GM12878 (cell line): ENCODE measurements at regions not wholly inside any gene's neighbourhood (a gene's known extent, or its start where the extent isn't known, plus 50 kb on each side); places are given as distances from the start of the nearest gene placed in this dataset.

Source experiments
- ATAC-seq: fragments of 200-7000 bp; cut with Tn5 transposase; 3 replicates; pipeline ENCODE4 v1.9.1; 2020; ENCODE audit warnings: mild to moderate bottlenecking, moderate library complexity
- BruUV-seq: library from RNA; stranded (reverse); fragments of 400-500 nt; replicated peaks from 2 replicates; lab custom pipeline; 2021; lab: Mats Ljungman, UMichigan
- CTCF ChIA-PET: fragments of 300-600 bp; sonication (Branson Sonifier 250); formaldehyde crosslinking; extraction: SDS; loops from one replicate; lab custom pipeline; 2021; ENCODE audit warnings: inconsistent platforms; lab: Yijun Ruan, JAX
- POLR2A ChIA-PET: fragments of 350-600 bp; formaldehyde crosslinking; extraction: SDS; loops from one replicate; lab custom pipeline; 2021; ENCODE audit warnings: inconsistent platforms; lab: Charles Lee
- RAD21 ChIA-PET: fragments of 300-600 bp; sonication (Branson Sonifier 250); formaldehyde crosslinking; loops from one replicate; lab custom pipeline; 2023; ENCODE audit warnings: antibody characterized with exemption; ENCODE audit not compliant: unreplicated experiment; lab: Charles Lee
- SMC1A ChIA-PET: fragments of 300-600 bp; sonication (Branson Sonifier 250); formaldehyde crosslinking; loops from one replicate; lab custom pipeline; 2023; ENCODE audit not compliant: unreplicated experiment, uncharacterized antibody; lab: Charles Lee
- DNase-seq: peaks from one replicate; pipeline ENCODE4 v3.0.0-alpha.2; 2011; ENCODE audit warnings: low read depth, low spot score
- FAIRE-seq: peaks from 3 replicates; lab custom pipeline; 2011; peaks lifted over from hg19 to GRCh38; lab: Jason Lieb, UNC
- H2AFZ ChIP-seq: 2 replicates; pipeline ENCODE4 v1.6.0; 2011; ENCODE audit warnings: low read depth, low read length, control low read depth; ENCODE audit not compliant: control insufficient read depth
- H3K27ac ChIP-seq: 2 replicates; pipeline ENCODE4 v1.5.1; 2011; ENCODE audit warnings: control low read depth; ENCODE audit not compliant: control insufficient read depth, insufficient read depth
- H3K27me3 ChIP-seq, 2 experiments: replicated peaks in 1 of 2; 2 replicates each; pipeline versions ENCODE4 v1.6.0 to v1.6.1; 2011; ENCODE audit warnings: low read length in 1 of 2; ENCODE audit not compliant: control insufficient read depth in 2 of 2, insufficient read depth in 2 of 2
- H3K36me3 ChIP-seq, 2 experiments: 2 replicates each; pipeline ENCODE4 v1.5.1; 2011; ENCODE audit warnings: low read length in 1 of 2; ENCODE audit not compliant: control insufficient read depth in 2 of 2, insufficient read depth in 2 of 2
- H3K4me1 ChIP-seq: 2 replicates; pipeline ENCODE4 v1.6.1; 2011; ENCODE audit warnings: mild to moderate bottlenecking, low read length, moderate library complexity, mixed read lengths; ENCODE audit not compliant: control insufficient read depth, insufficient read depth
- H3K4me2 ChIP-seq: 2 replicates; pipeline ENCODE4 v1.6.0; 2011; ENCODE audit warnings: control low read depth; ENCODE audit not compliant: control insufficient read depth, insufficient read depth
- H3K4me3 ChIP-seq: fragments of 200-600 bp; sonication (generic); 2 replicates; pipeline ENCODE4 v1.5.1; 2016
- H3K79me2 ChIP-seq: 2 replicates; pipeline ENCODE4 v1.6.0; 2011; ENCODE audit warnings: low read length; ENCODE audit not compliant: control insufficient read depth, insufficient read depth
- H3K9ac ChIP-seq: 2 replicates; pipeline ENCODE4 v1.8.0; 2011; ENCODE audit warnings: low read length, control low read depth, mixed read lengths; ENCODE audit not compliant: control insufficient read depth, insufficient read depth
- H3K9me3 ChIP-seq: replicated peaks from 3 replicates; pipeline ENCODE4 v1.5.1; 2011; ENCODE audit warnings: mild to moderate bottlenecking, low read length; ENCODE audit not compliant: control insufficient read depth, insufficient read depth
- H4K20me1 ChIP-seq: 2 replicates; pipeline ENCODE4 v1.6.0; 2011; ENCODE audit not compliant: control insufficient read depth, insufficient read depth
- BACH1 ChIP-seq: fragments of 450-650 bp; IDR thresholded peaks from 2 replicates; pipeline ENCODE4 v1.6.1; 2017; ENCODE audit warnings: mild to moderate bottlenecking, borderline replicate concordance
- CBFB ChIP-seq: IDR thresholded peaks from 2 replicates; pipeline ENCODE4 v1.6.1; 2016; ENCODE audit warnings: antibody characterized with exemption, low read depth
- EED ChIP-seq: sonication (generic); IDR thresholded peaks from 2 replicates; pipeline ENCODE4 v1.6.1; 2016; ENCODE audit warnings: antibody characterized with exemption, low read depth
- PML ChIP-seq: IDR thresholded peaks from 2 replicates; pipeline ENCODE4 v1.6.1; 2012; ENCODE audit warnings: low read length, inconsistent platforms
- POLR2AphosphoS2 ChIP-seq: IDR thresholded peaks from 2 replicates; pipeline ENCODE4 v1.6.1; 2011; ENCODE audit warnings: low read depth, mild to moderate bottlenecking, low read length, improper control_type of control experiment, moderate library complexity
- RB1 ChIP-seq: fragments of 450-650 bp; formaldehyde crosslinking; IDR thresholded peaks from 2 replicates; pipeline ENCODE4 v1.6.1; 2017; ENCODE audit warnings: mild to moderate bottlenecking, borderline replicate concordance
- RBBP5 ChIP-seq: fragments of 200-600 bp; sonication (generic); conservative IDR thresholded peaks from 2 replicates; pipeline ENCODE4 v1.6.1; 2016
- RFX5 ChIP-seq: IDR thresholded peaks from 2 replicates; pipeline ENCODE4 v1.6.1; 2011; ENCODE audit warnings: low read depth, low read length, improper control_type of control experiment
- SUZ12 ChIP-seq: fragments of 200-600 bp; sonication (generic); IDR thresholded peaks from one replicate; pipeline ENCODE4 v1.6.1; 2018; ENCODE audit warnings: antibody characterized with exemption, mild to moderate bottlenecking; ENCODE audit not compliant: unreplicated experiment
- TCF7 ChIP-seq: IDR thresholded peaks from 2 replicates; pipeline ENCODE4 v1.6.1; 2014; ENCODE audit warnings: antibody characterized with exemption, borderline replicate concordance
- YY1 ChIP-seq: IDR thresholded peaks from 2 replicates; pipeline ENCODE4 v1.6.1; 2011; ENCODE audit warnings: low read depth, mild to moderate bottlenecking, low read length
- ZNF207 ChIP-seq: fragments of 450-650 bp; IDR thresholded peaks from 2 replicates; pipeline ENCODE4 v1.6.1; 2014; ENCODE audit warnings: antibody characterized with exemption, mild to moderate bottlenecking, borderline replicate concordance
- ZNF384 ChIP-seq: IDR thresholded peaks from 2 replicates; pipeline ENCODE4 v1.6.1; 2012; ENCODE audit warnings: low read depth, mild to moderate bottlenecking, low read length, improper control_type of control experiment, borderline replicate concordance
- ZSCAN29 ChIP-seq: fragments of 450-650 bp; IDR thresholded peaks from 2 replicates; pipeline ENCODE4 v1.6.1; 2017; ENCODE audit warnings: mild to moderate bottlenecking, moderate library complexity
- WGBS: methylation state at CpG from one replicate; pipeline ENCODE4 v1.1.6; 2016; ENCODE audit warnings: low lambda C conversion rate; ENCODE audit not compliant: insufficient replicate concordance, insufficient coverage; ENCODE audit errors: missing lambda C conversion rate; 5-methylcytosine and 5-hydroxymethylcytosine counted together
- in situ Hi-C: fragments of 300-500 bp; cut with MboI; formaldehyde crosslinking; loops from 9 replicates; pipeline ENCODE4 v1.14.3; 2018; ENCODE audit warnings: mixed read lengths
- intact Hi-C: fragments of 100-400 bp; cut with micrococcal nuclease; formaldehyde crosslinking; loops from one replicate; pipeline ENCODE4 v1.14.2; 2022; ENCODE audit not compliant: unreplicated experiment
- TF ChIP-seq, protein P1 (sequence below): fragments of 450-650 bp; IDR thresholded peaks from 2 replicates; pipeline ENCODE4 v1.6.1; 2014; ENCODE audit warnings: mild to moderate bottlenecking
- TF ChIP-seq, protein P2 (sequence below): fragments of 450-650 bp; IDR thresholded peaks from 2 replicates; pipeline ENCODE4 v1.6.1; 2016; ENCODE audit warnings: mild to moderate bottlenecking
- TF ChIP-seq, protein P3 (sequence below): fragments of 450-650 bp; IDR thresholded peaks from 2 replicates; pipeline ENCODE4 v1.6.1; 2018; ENCODE audit warnings: borderline replicate concordance, mild to moderate bottlenecking; ENCODE audit not compliant: partially characterized antibody
- TF ChIP-seq, protein P4 (sequence below): fragments of 150-350 bp; IDR thresholded peaks from 2 replicates; pipeline ENCODE4 v1.6.1; 2014; ENCODE audit warnings: mild to moderate bottlenecking, low read depth, low read length

DNA sequence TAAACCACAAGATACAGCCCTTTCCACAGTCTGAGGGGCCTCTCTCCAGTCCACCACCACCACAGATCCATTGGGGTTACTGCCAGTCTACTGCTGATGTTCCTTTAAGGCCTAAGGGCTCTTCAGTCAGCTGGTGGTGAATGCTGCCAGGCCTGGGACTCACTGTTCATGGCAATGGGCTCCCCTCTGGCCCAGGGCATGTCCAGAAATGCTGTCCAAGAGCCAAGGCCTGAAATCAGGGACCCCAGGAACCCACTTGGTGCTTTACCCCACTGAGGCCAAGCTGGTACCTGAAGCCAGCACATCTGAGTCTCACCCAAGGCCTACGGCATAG lies 128.6 kb upstream of the CBLB start (continued):
- TF ChIP-seq, protein P1, sequence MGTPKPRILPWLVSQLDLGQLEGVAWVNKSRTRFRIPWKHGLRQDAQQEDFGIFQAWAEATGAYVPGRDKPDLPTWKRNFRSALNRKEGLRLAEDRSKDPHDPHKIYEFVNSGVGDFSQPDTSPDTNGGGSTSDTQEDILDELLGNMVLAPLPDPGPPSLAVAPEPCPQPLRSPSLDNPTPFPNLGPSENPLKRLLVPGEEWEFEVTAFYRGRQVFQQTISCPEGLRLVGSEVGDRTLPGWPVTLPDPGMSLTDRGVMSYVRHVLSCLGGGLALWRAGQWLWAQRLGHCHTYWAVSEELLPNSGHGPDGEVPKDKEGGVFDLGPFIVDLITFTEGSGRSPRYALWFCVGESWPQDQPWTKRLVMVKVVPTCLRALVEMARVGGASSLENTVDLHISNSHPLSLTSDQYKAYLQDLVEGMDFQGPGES, result no peak
- TF ChIP-seq RFX5, result no peak
- TF ChIP-seq, protein P2, sequence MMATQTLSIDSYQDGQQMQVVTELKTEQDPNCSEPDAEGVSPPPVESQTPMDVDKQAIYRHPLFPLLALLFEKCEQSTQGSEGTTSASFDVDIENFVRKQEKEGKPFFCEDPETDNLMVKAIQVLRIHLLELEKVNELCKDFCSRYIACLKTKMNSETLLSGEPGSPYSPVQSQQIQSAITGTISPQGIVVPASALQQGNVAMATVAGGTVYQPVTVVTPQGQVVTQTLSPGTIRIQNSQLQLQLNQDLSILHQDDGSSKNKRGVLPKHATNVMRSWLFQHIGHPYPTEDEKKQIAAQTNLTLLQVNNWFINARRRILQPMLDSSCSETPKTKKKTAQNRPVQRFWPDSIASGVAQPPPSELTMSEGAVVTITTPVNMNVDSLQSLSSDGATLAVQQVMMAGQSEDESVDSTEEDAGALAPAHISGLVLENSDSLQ, result no peak
- TF ChIP-seq RBBP5, result no peak
- no peak for TF ChIP-seq ZNF384

DNA sequence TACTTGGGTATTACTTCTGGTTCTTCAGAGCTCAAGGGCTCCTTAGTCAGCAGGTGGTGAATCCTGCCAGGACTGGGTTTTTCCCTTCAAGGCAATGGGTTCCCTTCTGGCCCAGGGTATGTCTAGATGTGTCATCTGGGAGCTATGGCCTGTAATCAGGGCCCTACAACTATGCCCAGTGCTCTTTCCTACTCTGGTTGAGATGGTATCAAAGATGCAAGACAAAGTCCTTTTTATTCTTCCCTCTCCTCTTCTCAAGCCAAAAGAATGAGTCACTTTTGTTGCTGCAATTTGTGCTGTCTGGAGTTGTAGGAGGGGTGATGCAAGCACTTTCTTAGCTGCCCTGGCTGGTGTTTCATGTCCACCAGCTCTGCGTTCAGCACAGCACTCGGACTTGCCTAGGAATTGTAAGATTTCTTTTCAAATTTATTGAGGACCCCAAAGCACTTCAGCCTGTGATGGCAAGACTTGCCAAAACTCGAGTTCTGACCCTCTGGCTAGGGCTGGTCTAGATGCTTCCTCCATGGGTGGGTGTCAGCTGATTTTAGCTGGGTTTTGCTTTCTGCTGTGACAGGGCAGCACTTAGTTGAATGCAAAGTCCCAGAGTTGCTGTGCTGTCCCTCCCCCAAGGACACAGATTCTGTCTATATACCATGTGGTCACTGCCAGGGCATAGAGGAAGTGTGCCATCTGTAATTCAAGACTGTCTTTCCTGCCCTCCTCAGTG lies 129.2 kb upstream of the CBLB start:
- ATAC-seq (no peak), DNase-seq (no peak), FAIRE-seq (no peak)
- no peaks in the 10 kb centered on the region for H4K20me1 ChIP-seq
- 69% methylated on average over 3 of the region's 3 CpGs for WGBS
- ChIA-PET RAD21 (no interaction called here), POLR2A (interaction anchor here (0.9 kb wide), 1 partner anchor 11 kb away, joined by 3 read pairs; no protein-coding TSS in a partner anchor), SMC1A (interaction anchor here (0.8 to 1.2 kb wide), 4 partner anchors 12 to 16 kb away, joined by 3 to 4 read pairs (median 4); no protein-coding TSS in a partner anchor), CTCF (no interaction called here)
- no peaks in the 10 kb centered on the region for H3K4me1 ChIP-seq
- BruUV-seq, result no TSS peak
- H3K4me3 ChIP-seq, result no peak overlapping the region
- no peaks in the 10 kb centered on the region for H3K27me3 ChIP-seq
- H2AFZ ChIP-seq, result no peak overlapping the region
- H3K79me2 ChIP-seq, result no peaks in the 10 kb centered on the region
- no peaks in the 10 kb centered on the region; the same call in 1 of the 3 replicates for H3K9me3 ChIP-seq
- H3K9ac ChIP-seq, result no peak overlapping the region
- intact Hi-C loops, result no loop called here
- in situ Hi-C loops, result no loop called here
- TF ChIP-seq, protein P3, sequence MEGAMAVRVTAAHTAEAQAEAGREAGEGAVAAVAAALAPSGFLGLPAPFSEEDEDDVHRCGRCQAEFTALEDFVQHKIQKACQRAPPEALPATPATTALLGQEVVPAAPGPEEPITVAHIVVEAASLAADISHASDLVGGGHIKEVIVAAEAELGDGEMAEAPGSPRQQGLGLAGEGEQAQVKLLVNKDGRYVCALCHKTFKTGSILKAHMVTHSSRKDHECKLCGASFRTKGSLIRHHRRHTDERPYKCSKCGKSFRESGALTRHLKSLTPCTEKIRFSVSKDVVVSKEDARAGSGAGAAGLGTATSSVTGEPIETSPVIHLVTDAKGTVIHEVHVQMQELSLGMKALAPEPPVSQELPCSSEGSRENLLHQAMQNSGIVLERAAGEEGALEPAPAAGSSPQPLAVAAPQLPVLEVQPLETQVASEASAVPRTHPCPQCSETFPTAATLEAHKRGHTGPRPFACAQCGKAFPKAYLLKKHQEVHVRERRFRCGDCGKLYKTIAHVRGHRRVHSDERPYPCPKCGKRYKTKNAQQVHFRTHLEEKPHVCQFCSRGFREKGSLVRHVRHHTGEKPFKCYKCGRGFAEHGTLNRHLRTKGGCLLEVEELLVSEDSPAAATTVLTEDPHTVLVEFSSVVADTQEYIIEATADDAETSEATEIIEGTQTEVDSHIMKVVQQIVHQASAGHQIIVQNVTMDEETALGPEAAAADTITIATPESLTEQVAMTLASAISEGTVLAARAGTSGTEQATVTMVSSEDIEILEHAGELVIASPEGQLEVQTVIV, result no peak
- TF ChIP-seq YY1 (no peak), ZNF207 (no peak), POLR2AphosphoS2 (no peak), CBFB (no peak), SUZ12 (no peak), EED (no peak), TCF7 (no peak), RB1 (no peak), ZSCAN29 (no peak), PML (no peak), BACH1 (no peak)
- TF ChIP-seq, protein P4, sequence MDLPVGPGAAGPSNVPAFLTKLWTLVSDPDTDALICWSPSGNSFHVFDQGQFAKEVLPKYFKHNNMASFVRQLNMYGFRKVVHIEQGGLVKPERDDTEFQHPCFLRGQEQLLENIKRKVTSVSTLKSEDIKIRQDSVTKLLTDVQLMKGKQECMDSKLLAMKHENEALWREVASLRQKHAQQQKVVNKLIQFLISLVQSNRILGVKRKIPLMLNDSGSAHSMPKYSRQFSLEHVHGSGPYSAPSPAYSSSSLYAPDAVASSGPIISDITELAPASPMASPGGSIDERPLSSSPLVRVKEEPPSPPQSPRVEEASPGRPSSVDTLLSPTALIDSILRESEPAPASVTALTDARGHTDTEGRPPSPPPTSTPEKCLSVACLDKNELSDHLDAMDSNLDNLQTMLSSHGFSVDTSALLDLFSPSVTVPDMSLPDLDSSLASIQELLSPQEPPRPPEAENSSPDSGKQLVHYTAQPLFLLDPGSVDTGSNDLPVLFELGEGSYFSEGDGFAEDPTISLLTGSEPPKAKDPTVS, result no peak
- no peak overlapping the region for H3K4me2 ChIP-seq
- H3K27ac ChIP-seq, result no peak overlapping the region
- no peaks in the 10 kb centered on the region for H3K36me3 ChIP-seq
